WTC11 (cell line): ENCODE measurements at regions not wholly inside any gene's neighbourhood (a gene's known extent, or its start where the extent isn't known, plus 50 kb on each side); places are given as distances from the start of the nearest gene placed in this dataset.

Experiments
- ATAC-seq: fragments of 200-7000 bp; cut with Tn5 transposase; 2 replicates; pipeline ENCODE4 v1.10.0; 2021; ENCODE audit warnings: mild to moderate bottlenecking, moderate library complexity
- CTCF ChIA-PET: fragments of 300-600 bp; sonication (Branson Sonifier 250); formaldehyde crosslinking; loops from one replicate; lab custom pipeline; 2021; ENCODE audit warnings: antibody characterized with exemption; lab: Charles Lee
- POLR2A ChIA-PET: fragments of 350-600 bp; sonication (Branson Sonifier 250); formaldehyde crosslinking; loops from one replicate; lab custom pipeline; 2021; ENCODE audit warnings: antibody characterized with exemption; lab: Charles Lee
- DNase-seq: peaks from one replicate; pipeline ENCODE4 v3.0.0; 2021; ENCODE audit warnings: low spot score
- H3K27ac Mint-ChIP-seq: 2 replicates; pipeline ENCODE4 v1.8.0; 2021; ENCODE audit warnings: mixed read lengths
- H3K27me3 Mint-ChIP-seq: 2 replicates; pipeline ENCODE4 v1.8.0; 2021; ENCODE audit warnings: low read depth, mild to moderate bottlenecking, moderate library complexity, mixed read lengths
- H3K36me3 Mint-ChIP-seq: 2 replicates; pipeline ENCODE4 v1.8.0; 2021; ENCODE audit warnings: mixed read lengths
- H3K4me1 Mint-ChIP-seq: 2 replicates; pipeline ENCODE4 v1.8.0; 2022; ENCODE audit warnings: mixed read lengths
- H3K4me3 Mint-ChIP-seq: 2 replicates; pipeline ENCODE4 v1.8.0; 2021; ENCODE audit warnings: mild to moderate bottlenecking, moderate library complexity, mixed read lengths
- H3K9me3 Mint-ChIP-seq: 2 replicates; pipeline ENCODE4 v1.8.0; 2021; ENCODE audit warnings: mixed read lengths
- ATF1 ChIP-seq: sonication (generic); formaldehyde crosslinking; IDR thresholded peaks from 2 replicates; pipeline ENCODE4 v1.8.1; 2023; ENCODE audit warnings: mild to moderate bottlenecking, moderate library complexity, missing genetic modification reagents
- FOXP1 ChIP-seq: sonication (generic); formaldehyde crosslinking; IDR thresholded peaks from 2 replicates; pipeline ENCODE4 v1.8.0; 2022; ENCODE audit warnings: missing genetic modification reagents, mild to moderate bottlenecking, moderate library complexity, borderline replicate concordance
- GABPB1 ChIP-seq: sonication (generic); formaldehyde crosslinking; IDR thresholded peaks from 2 replicates; pipeline ENCODE4 v1.8.1; 2023; ENCODE audit warnings: mild to moderate bottlenecking, missing genetic modification reagents
- NFE2L1 ChIP-seq: sonication (generic); formaldehyde crosslinking; IDR thresholded peaks from 2 replicates; pipeline ENCODE4 v1.8.1; 2023; ENCODE audit warnings: missing genetic modification reagents
- NFYB ChIP-seq: sonication (generic); formaldehyde crosslinking; conservative IDR thresholded peaks from 2 replicates; pipeline ENCODE4 v1.8.0; 2022; ENCODE audit warnings: low read depth, missing genetic modification reagents
- NR1H2 ChIP-seq: sonication (generic); formaldehyde crosslinking; IDR thresholded peaks from 2 replicates; pipeline ENCODE4 v1.9.0; 2021; ENCODE audit warnings: mild to moderate bottlenecking, moderate library complexity, missing genetic modification reagents
- NR2C2 ChIP-seq: sonication (generic); formaldehyde crosslinking; IDR thresholded peaks from 2 replicates; pipeline ENCODE4 v1.8.0; 2022; ENCODE audit warnings: mild to moderate bottlenecking, missing genetic modification reagents
- RORB ChIP-seq: fragments of 250-450 bp; sonication (Bioruptor Pico); IDR thresholded peaks from 2 replicates; pipeline ENCODE4 v1.9.0; 2021; ENCODE audit warnings: mild to moderate bottlenecking
- SMAD4 ChIP-seq: sonication (generic); formaldehyde crosslinking; IDR thresholded peaks from 2 replicates; pipeline ENCODE4 v1.8.0; 2022; ENCODE audit warnings: mild to moderate bottlenecking, missing genetic modification reagents
- ZNF232 ChIP-seq: sonication (generic); formaldehyde crosslinking; IDR thresholded peaks from 2 replicates; pipeline ENCODE4 v1.8.0; 2022; ENCODE audit warnings: mild to moderate bottlenecking, missing genetic modification reagents
- ZNF263 ChIP-seq: sonication (generic); formaldehyde crosslinking; IDR thresholded peaks from 2 replicates; pipeline ENCODE4 v1.8.1; 2022; ENCODE audit warnings: low read depth, mild to moderate bottlenecking, moderate library complexity, missing genetic modification reagents
- ZNF396 ChIP-seq: fragments of 250-450 bp; sonication (Bioruptor Pico); IDR thresholded peaks from 2 replicates; pipeline ENCODE4 v1.8.0; 2021; ENCODE audit warnings: mild to moderate bottlenecking, moderate library complexity, borderline replicate concordance
- ZNF423 ChIP-seq: fragments of 250-450 bp; sonication (Bioruptor Pico); IDR thresholded peaks from 2 replicates; pipeline ENCODE4 v2.1.2; 2022; ENCODE audit warnings: mild to moderate bottlenecking, moderate library complexity
- TF ChIP-seq, protein P1 (sequence below): sonication (generic); formaldehyde crosslinking; IDR thresholded peaks from 2 replicates; pipeline ENCODE4 v1.8.1; 2022; ENCODE audit warnings: mild to moderate bottlenecking, missing genetic modification reagents, moderate library complexity, borderline replicate concordance
- TF ChIP-seq, protein P2 (sequence below): fragments of 250-450 bp; sonication (Bioruptor Pico); IDR thresholded peaks from 2 replicates; pipeline ENCODE4 v1.9.0; 2021; ENCODE audit warnings: mild to moderate bottlenecking, borderline replicate concordance
- TF ChIP-seq, protein P3 (sequence below): sonication (generic); formaldehyde crosslinking; IDR thresholded peaks from 2 replicates; pipeline ENCODE4 v1.8.1; 2023; ENCODE audit warnings: mild to moderate bottlenecking, moderate library complexity, missing genetic modification reagents
- TF ChIP-seq, protein P4 (sequence below): sonication (generic); formaldehyde crosslinking; IDR thresholded peaks from 2 replicates; pipeline ENCODE4 v1.8.1; 2023; ENCODE audit warnings: mild to moderate bottlenecking, missing genetic modification reagents, moderate library complexity
- TF ChIP-seq, protein P5 (sequence below): sonication (generic); formaldehyde crosslinking; IDR thresholded peaks from 2 replicates; pipeline ENCODE4 v1.8.0; 2022; ENCODE audit warnings: mild to moderate bottlenecking, missing genetic modification reagents
- TF ChIP-seq, protein P6 (sequence below): sonication (generic); formaldehyde crosslinking; IDR thresholded peaks from 2 replicates; pipeline ENCODE4 v1.8.1; 2022; ENCODE audit warnings: missing genetic modification reagents, borderline replicate concordance

DNA sequence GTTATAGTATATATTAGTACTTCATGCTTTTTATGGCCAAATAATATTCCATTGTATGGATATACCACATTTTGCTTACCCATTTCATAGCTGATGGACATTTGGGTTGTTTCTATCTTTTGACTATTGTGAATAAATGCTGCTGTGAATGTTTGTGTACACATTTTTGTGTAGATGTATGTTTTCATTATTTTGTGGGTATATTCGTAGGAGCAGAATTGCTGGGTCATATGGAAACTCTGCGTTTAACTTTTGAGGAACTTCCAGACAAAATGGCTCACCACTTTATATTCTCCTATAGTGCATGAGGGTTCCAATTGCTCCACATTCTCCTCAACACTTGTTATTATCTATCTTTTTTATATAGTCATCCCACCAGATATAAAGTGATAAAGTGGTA lies 88.6 kb downstream of the CCT6B start (continued):
- TF ChIP-seq, protein P1, sequence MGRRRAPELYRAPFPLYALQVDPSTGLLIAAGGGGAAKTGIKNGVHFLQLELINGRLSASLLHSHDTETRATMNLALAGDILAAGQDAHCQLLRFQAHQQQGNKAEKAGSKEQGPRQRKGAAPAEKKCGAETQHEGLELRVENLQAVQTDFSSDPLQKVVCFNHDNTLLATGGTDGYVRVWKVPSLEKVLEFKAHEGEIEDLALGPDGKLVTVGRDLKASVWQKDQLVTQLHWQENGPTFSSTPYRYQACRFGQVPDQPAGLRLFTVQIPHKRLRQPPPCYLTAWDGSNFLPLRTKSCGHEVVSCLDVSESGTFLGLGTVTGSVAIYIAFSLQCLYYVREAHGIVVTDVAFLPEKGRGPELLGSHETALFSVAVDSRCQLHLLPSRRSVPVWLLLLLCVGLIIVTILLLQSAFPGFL (CRISPR knock-in tag) = no peak
- TF ChIP-seq ZNF396 (no peak), ZNF423 (no peak)

DNA sequence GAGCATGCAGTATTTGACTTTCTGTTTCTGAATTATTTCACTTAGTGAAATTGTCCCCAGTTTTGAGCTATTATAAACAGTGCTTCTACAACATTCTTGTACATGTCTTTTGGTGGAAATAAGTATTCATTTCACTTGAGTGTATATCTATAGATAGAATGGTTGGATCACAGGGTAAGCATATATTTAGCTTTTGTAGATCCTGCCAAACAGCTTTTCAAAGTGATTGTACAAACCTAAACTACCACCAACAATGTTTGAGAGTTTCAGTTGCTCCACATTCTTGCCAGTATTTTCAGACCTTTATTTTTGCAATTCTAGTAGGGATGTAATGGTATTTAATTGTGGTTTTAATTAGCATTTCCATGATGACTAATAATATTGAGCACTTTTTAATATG lies 91.6 kb downstream of the CCT6B start:
- Mint-ChIP-seq H3K36me3 (peaks cover 7% of the 10 kb centered on the region; the same call in 1 of the 2 replicates), H3K27me3 (peaks cover 7% of the 10 kb centered on the region), H3K4me3 (no peak overlapping the region)
- ChIA-PET POLR2A (no interaction called here), CTCF (no interaction called here)
- ATAC-seq = no peak
- DNase-seq = no peak
- TF ChIP-seq NFYB (CRISPR knock-in tag) = no peak
- no peak for TF ChIP-seq GABPB1
- TF ChIP-seq ATF1 (CRISPR knock-in tag) = no peak
- TF ChIP-seq, protein P2, sequence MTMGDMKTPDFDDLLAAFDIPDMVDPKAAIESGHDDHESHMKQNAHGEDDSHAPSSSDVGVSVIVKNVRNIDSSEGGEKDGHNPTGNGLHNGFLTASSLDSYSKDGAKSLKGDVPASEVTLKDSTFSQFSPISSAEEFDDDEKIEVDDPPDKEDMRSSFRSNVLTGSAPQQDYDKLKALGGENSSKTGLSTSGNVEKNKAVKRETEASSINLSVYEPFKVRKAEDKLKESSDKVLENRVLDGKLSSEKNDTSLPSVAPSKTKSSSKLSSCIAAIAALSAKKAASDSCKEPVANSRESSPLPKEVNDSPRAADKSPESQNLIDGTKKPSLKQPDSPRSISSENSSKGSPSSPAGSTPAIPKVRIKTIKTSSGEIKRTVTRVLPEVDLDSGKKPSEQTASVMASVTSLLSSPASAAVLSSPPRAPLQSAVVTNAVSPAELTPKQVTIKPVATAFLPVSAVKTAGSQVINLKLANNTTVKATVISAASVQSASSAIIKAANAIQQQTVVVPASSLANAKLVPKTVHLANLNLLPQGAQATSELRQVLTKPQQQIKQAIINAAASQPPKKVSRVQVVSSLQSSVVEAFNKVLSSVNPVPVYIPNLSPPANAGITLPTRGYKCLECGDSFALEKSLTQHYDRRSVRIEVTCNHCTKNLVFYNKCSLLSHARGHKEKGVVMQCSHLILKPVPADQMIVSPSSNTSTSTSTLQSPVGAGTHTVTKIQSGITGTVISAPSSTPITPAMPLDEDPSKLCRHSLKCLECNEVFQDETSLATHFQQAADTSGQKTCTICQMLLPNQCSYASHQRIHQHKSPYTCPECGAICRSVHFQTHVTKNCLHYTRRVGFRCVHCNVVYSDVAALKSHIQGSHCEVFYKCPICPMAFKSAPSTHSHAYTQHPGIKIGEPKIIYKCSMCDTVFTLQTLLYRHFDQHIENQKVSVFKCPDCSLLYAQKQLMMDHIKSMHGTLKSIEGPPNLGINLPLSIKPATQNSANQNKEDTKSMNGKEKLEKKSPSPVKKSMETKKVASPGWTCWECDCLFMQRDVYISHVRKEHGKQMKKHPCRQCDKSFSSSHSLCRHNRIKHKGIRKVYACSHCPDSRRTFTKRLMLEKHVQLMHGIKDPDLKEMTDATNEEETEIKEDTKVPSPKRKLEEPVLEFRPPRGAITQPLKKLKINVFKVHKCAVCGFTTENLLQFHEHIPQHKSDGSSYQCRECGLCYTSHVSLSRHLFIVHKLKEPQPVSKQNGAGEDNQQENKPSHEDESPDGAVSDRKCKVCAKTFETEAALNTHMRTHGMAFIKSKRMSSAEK (CRISPR knock-in tag) = no peak
- TF ChIP-seq RORB (CRISPR knock-in tag) = no peak
- no peak for TF ChIP-seq NR2C2
- TF ChIP-seq, protein P3, sequence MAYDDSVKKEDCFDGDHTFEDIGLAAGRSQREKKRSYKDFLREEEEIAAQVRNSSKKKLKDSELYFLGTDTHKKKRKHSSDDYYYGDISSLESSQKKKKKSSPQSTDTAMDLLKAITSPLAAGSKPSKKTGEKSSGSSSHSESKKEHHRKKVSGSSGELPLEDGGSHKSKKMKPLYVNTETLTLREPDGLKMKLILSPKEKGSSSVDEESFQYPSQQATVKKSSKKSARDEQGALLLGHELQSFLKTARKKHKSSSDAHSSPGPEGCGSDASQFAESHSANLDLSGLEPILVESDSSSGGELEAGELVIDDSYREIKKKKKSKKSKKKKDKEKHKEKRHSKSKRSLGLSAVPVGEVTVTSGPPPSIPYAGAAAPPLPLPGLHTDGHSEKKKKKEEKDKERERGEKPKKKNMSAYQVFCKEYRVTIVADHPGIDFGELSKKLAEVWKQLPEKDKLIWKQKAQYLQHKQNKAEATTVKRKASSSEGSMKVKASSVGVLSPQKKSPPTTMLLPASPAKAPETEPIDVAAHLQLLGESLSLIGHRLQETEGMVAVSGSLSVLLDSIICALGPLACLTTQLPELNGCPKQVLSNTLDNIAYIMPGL (CRISPR knock-in tag) = no peak
- no peak for TF ChIP-seq ZNF396
- TF ChIP-seq, protein P4, sequence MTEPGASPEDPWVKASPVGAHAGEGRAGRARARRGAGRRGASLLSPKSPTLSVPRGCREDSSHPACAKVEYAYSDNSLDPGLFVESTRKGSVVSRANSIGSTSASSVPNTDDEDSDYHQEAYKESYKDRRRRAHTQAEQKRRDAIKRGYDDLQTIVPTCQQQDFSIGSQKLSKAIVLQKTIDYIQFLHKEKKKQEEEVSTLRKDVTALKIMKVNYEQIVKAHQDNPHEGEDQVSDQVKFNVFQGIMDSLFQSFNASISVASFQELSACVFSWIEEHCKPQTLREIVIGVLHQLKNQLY (CRISPR knock-in tag) = no peak
- no peak for TF ChIP-seq ZNF232 (CRISPR knock-in tag)
- no peak for TF ChIP-seq NR1H2 (CRISPR knock-in tag)
- TF ChIP-seq ZNF263 (CRISPR knock-in tag) = no peak
- TF ChIP-seq NFE2L1 (CRISPR knock-in tag) = no peak
- TF ChIP-seq, protein P5, sequence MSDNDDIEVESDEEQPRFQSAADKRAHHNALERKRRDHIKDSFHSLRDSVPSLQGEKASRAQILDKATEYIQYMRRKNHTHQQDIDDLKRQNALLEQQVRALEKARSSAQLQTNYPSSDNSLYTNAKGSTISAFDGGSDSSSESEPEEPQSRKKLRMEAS (CRISPR knock-in tag) = no peak
- no peak for TF ChIP-seq SMAD4 (CRISPR knock-in tag)
- TF ChIP-seq FOXP1 (CRISPR knock-in tag) = no peak
- TF ChIP-seq, protein P6, sequence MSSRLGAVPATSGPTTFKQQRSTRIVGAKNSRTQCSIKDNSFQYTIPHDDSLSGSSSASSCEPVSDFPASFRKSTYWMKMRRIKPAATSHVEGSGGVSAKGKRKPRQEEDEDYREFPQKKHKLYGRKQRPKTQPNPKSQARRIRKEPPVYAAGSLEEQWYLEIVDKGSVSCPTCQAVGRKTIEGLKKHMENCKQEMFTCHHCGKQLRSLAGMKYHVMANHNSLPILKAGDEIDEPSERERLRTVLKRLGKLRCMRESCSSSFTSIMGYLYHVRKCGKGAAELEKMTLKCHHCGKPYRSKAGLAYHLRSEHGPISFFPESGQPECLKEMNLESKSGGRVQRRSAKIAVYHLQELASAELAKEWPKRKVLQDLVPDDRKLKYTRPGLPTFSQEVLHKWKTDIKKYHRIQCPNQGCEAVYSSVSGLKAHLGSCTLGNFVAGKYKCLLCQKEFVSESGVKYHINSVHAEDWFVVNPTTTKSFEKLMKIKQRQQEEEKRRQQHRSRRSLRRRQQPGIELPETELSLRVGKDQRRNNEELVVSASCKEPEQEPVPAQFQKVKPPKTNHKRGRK (CRISPR knock-in tag) = no peak
- TF ChIP-seq, all 79 proteins: peak for 0
- Mint-ChIP-seq H3K9me3 (peaks cover 24% of the 10 kb centered on the region), H3K4me1 (peaks cover 15% of the 10 kb centered on the region), H3K27ac (no peak overlapping the region)
